Kasumi-1 (cell line): ENCODE measurements at regions not wholly inside any gene's neighbourhood (a gene's known extent, or its start where the extent isn't known, plus 50 kb on each side); places are given as distances from the start of the nearest gene placed in this dataset.
"Not testable (repeated sequence)": the region's sequence is repeated elsewhere in the genome, so short reads cannot be mapped to it uniquely, and the experiment has no call there.

Experiments used
- DNase-seq, 2 experiments: peaks; one replicate each; lab custom pipeline; 2025; lab: John Stamatoyannopoulos, UW

DNA sequence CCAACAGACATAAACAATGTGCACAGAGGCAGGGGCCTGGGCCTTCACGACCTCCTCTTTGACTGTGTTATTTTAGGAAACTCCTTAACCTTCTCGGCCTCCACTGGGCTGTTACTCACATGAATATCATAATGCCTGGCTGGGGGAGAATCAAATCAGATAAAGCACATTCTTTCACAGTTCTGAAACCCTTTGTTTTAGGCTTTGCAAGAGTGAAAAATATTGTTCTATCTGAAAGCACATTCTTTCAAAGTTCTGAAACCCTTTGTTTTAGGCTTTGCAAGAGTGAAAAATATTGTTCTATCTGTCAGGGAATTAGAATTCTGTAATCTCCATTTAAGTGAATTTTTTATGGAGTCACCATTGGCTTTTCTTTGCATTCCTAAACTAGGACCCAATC is 50.7 kb upstream of the SYNDIG1 start:
- DNase-seq = no peak

DNA sequence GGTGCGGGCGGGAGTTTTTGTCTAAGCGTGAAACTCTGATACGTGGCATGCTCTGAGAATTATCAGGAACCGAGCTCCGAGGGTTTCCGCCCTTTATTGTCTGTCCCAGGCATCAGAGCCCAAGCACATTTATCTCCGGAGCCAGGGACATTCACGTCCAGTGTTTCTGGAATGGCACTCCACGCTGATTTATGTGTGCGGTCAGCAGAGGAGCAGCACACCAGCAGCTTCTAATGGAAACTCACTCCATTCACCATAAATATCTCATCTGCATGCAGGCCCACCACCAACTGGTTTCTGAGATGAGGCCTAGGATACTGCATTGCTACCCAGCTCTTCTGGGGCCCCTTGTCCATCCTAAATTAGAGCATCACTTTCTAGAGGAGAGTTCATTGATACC is 51.9 kb upstream of the SYNDIG1 start:
- DNase-seq = no peak

DNA sequence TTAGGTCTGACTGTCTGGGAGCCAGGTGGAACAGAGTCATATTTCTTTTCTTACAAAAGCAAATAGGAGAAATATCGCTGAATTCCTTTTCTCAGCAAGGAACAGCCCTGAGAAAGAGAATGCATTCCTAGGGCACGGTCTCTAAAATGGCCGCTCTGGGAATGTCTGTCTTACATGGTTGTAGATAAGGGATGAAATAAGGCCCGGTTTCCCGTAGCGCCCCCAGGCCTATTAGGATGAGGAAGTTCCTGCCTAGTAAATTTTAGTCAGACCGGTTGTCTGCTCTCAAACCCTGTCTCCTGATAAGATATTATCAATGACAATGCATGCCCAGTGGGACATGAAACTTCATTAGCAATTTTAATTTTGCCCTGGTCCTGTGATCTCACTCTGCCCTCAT is 54.0 kb upstream of the SYNDIG1 start:
- not testable (repeated sequence) for DNase-seq

DNA sequence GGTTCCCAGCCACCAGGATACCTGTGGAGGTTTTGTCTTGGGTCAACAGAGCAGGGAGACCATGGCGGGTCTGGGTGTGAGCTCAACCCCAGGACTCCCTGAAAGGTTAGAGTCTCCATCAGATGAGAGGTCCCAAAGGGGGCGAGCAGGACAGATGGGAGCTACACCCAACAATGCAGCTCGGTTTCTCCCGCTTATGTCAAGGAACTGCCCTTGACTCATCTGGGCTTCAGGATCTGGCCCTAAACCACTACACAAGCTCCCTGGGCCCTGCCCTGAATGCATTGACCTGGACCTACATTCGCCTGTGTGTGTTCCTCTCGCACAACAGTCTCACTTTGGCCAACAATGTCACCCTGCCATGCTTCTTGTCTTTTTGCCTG is 57.6 kb upstream of the SYNDIG1 start:
- DNase-seq = no peak

DNA sequence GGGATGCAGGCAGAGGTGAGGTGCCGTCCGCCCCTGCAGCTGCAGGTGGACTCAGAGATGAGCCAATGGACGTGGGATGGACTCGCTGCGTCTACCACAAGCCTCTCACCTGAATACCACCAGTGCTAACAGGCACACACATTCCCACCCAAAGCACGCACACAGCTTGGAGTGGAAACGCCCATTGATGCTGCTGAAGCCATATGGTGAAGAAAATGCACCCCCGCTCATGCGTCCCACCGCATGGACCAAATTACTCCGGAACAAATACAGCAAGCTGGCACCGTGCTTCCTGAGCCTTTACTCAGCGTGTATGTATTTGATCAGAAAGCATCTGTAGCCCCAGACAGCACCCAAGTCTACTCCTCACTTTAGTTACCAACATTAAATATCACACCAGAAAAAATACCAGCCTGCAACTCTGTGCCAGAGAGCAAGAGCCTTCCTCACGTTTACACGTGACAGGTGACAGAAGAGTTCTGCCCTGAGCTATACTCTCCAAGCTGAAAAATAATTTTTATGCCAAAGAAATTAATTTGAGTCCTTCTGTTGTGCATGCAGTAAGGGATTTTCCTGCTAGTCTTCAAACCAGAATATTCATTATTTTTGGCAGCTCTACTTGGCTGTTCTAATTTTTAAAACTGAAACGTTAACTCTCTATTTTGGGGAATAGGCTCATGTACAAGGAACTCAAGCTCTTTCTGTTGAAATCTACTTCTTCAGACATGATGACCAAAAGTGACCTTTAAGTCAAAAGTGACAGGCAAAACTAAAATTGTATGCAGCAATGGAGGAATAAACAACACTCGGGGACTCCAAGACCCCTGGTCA is 58.2 kb upstream of the SYNDIG1 start:
- DNase-seq = no peak

DNA sequence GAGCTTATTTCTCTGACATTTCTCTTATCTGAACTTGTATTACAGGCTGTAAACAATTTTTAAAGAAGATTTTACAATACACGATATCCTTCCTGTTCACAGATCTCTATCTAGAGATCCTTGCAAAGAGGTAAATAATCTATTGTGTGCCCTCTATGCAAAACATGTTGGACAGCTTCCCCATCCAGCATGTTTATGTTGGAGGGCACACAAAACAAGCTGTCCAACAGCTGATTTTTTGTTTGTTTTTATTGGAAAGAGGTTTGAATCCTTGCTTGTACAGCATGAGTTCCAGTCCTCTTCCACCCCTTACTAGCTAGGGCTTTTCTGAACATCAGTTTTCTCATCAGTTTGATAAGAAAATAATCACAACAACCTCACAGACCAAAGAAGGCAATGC is 62.3 kb upstream of the SYNDIG1 start:
- DNase-seq = no peak

DNA sequence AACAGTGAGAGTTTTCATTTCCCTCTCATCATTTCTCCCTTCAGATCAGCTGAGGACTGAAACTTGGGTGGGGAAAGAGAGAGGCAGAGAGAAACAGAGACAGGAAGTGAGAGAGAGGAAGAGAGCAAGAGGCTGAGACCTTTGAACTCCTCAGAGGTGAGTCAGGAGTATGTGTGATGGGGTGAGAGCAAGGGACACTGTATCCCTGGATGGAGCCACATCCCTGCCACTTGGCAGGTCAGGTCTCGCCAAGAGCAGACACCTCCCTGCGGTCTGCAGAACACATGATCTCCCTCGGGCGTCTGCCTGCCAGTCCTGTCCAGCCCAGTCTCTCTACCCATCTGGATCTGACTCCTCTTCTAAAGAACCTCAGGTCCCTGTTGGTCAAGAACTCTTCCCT is 62.7 kb upstream of the SYNDIG1 start:
- DNase-seq = no peak

DNA sequence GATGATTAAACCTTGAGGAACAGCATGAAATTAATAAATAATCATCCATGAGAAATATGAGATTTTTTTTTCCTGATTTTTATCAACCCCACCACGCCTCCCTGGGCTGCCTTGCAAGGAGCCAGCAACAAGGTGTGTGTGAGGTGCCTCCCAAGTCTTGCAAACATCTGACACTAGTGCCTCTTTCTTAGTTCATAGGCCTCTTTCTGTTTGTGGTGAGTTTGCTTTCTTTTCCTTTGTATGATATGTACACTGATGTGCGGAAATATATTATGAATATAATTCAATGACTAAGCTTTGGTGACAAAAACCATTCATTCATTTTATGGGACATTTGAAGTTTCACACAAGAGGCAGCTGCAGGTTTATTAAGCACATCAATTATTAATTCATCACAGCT is 63.2 kb upstream of the SYNDIG1 start:
- DNase-seq = no peak

DNA sequence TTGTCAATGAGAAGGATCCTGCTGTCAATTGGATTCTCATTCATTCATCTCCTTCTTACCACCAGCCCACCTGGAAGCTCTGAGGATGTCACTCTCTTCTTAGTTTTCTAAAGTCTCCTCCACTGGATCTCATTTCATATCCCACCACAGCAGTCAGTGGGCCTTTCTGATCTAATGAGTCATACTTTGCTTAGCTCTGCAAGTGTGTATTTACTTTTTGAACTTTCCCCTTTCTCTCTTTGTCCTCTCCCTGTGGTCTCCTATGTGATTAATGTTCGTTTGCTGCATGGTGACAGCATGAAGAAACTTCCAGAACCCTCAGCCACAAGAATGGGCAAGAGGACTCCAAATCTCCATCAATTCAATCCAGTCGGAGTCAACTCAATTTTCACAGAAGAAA is 63.6 kb upstream of the SYNDIG1 start:
- DNase-seq = no peak

DNA sequence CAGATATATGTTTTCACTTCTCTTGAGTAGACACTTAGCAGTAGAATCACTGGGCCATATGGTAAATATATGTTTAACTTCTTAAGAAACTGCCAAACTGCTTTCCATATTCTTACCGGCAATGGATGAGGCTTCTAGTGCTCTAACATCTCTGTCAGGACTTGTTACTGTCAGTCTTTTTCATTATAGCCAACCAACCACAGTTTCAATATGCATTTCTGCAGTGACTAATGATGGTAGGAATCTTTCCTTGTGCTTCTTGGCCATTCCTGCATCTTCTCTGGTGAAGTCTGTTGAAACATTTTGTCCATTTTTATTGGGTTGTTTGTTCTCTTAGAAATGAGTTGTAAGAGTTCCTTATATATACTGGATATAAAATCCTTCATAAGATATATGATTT is 66.0 kb upstream of the SYNDIG1 start:
- no peak for DNase-seq

DNA sequence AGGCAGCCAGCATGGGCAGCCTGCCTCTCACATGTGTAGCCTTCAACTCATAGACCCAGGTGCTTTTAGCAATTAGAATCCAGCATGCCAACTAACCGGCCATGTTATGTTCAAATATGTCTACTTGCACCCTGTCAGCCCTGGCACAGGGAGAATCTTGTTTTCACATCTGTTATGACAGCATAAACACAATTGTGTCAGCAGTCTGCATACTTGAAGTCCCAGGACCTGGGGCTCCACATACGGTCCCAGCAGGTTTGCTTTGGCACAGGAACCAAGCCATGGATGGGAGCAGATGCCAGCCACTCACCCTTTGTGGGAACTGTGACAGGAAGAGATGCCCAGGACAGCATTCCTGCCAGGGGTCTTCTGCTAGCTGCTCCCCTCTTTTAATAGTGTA is 67.2 kb upstream of the SYNDIG1 start:
- no peak for DNase-seq

DNA sequence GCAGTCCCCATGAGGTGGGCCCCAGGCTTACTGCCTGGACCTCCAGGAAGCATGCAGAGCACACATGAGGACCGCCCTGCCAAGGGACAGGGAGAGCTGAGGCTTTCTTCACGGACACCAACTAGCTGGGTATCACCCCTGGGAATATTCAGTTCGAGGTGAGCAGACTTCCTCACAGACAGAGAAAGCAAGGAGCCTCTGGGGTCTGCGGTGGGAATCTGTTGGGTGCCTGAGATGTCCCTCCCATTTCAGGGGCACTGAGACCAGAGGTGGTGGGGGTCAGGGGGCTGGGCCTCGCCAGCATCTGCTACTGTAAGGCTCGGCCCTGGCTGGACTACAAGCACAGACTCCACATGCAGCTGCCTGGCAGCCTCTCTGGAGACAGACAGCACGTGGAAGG is 74.3 kb upstream of the SYNDIG1 start:
- DNase-seq = no peak

DNA sequence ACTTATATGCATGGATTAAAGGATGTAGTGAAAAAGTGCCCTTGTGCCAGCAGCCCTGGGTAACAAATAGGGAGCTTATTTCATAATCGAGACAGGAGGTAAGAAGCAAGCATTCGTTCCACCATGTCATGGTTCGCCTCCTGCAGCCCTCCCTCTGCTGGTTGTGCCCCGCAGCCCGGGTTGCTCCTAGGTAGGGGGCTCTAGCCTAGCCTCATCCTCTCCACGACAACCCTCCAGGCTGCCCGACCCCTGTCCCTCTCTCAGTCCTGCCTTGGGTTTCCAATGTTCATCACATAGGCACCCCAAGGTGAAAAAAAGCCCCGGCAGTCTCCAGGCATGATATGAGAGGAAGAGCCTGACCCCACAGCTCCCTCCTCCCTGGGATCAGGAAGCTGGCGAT is 75.5 kb upstream of the SYNDIG1 start:
- DNase-seq = no peak

DNA sequence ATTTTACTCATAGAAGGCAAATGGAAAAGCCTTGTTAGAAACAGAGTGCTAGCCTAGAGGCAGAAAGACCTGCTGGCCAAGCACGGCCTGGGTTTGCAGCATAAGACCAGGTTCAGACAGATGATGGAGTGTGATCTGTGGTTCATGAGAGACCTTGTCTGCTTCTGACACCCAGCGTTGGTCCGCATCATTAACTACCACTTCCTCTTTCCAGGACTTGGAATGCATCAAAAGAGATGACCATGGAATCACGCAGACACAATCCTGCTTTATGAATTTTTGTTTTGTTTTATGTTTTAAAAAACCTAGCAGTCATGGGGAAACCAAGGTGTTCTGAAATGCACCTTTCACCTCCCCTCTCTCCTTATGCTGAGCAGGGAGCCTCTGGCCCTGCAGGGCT is 76.8 kb upstream of the SYNDIG1 start:
- no peak for DNase-seq

DNA sequence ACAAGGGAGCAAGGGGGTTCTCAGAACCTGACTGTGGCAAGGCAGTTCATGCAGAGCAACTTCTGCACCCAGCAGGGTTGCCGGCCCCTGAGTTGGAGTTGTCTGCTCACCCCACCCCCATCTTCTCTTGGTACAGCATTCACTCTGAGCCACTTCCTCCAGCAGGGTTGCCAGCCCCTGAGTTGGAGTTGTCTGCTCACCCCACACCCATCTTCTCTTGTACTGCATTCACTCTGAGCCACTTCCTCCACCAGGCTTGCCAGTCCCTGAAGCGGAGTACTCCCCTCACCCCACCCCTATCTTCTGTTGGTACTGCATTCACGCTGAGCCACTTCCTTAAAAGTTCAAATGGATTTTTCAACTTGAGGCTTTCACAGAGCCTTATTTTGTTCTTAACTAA is 79.7 kb upstream of the SYNDIG1 start:
- peak; percentile 98 for DNase-seq

DNA sequence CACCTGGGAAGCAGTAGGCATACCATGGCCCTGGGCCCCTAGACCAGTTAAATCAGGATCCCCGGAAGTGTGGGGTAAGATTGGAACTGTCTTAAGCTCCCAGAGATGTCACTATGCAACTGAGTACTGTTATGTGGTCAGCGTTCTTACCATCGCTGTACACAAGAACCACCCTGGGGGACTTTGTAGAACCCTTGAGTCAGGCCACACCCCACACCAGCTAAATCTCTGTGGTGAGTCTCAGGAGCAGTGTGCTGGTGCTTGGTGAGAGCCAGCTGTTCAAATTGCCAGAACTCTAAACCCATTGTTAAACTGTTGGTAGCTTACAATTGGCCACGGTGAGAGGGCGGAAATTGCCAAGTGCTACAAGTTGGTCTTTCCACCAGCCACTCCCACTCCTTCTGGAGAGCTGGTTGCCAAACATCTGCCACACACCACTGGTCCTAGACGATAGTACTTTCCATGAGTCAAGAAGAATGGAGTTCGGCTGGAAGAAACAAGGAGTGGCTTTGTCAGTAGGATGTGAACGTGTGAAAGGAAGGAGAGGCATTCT is 80.5 kb upstream of the SYNDIG1 start:
- peak in 1 of 2 experiments; percentile 31 for DNase-seq

DNA sequence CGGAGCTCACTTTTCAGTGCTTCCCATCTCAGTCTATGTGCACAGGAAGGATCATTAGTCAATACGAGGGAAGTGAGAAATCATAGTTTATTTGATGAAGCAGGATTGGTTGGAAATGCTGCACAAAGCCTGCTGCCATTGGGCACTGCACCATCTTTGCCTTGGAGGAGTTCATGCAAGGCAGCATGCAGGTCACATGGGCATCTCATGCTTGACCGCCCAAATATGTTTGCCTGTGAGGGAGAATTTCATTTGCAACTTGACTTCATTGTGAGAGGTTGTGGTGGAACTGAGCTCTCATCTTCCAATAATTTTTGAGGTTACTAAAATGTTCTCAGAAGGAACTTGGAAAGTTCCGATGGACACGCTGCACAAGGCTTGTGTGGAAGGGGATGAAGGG is 83.9 kb upstream of the SYNDIG1 start:
- no peak for DNase-seq

DNA sequence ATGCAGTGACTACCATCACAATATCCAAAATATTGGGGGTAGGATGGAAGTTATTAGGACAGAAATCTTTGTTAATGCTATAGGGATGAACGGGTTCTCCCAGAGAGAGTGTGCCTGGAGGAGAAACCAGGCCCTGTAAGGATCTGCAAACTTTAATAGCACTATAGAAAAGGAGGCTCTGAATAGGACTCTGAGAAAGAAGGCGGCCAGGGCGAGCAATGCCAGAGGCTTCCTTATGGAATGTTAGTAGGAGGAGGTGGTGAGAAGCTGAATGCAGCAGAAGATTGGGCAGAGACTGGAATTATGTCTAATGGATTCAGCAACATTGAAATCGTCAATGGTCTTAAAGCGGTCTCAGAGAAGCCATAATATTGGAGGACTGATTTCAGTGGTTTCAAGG is 84.6 kb upstream of the SYNDIG1 start:
- DNase-seq = no peak

DNA sequence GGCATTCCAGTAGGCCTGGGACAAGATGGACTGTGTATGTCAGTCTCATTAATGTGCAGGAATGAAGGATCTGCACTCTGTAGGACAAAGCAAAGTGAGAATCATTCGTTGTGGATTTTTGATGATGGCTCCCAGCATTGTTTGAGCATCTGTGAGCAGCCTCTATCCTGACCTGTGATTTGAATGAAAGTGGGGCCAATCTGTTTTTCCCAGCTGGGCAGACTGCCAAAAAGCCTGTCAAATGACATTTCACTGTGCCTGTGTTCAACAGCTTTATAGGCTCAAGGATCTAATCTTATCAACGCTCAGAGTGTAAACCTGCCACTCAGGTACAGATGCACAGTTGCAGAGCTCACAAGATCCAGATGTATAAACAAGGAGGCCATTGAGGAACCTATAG is 86.7 kb upstream of the SYNDIG1 start:
- DNase-seq = no peak

DNA sequence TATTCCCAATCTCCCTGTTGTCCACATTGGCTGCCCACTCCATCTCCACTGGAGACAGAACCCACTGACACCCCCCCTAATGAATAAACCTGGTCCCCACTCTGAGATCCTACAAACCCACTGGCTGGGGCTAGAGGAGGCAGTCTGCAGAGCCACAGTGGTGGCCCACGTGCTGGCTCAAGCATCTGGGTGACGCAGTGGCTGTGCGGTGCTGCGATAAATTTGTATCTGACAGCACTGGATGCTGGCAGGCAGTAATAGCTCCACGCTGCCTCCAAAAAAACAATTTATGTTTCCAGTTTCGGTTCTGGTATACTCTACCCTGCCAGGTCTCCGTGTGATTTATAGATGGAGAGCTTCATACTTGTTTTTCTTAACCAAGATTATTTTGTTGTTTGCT is 87.1 kb upstream of the SYNDIG1 start:
- no peak for DNase-seq

DNA sequence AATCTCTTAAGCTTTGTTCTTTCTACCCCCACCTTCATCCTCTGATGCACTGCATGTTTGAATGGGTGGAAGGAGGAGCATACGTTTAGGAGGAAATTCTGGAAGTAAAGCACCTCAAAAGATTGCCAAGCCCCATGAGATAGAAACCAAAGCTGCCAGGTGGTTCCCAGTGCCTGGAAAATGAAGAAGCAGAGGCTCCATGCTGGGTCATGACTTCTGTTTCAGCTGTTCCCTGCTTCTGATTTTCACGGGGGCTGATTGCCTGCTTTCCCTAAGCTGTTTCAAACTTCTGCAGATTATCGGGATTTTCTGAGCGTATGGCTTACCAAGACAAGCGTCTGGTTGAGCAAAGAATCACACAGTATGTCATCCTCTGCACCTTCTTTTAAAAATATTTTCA is 87.5 kb upstream of the SYNDIG1 start:
- no peak for DNase-seq

DNA sequence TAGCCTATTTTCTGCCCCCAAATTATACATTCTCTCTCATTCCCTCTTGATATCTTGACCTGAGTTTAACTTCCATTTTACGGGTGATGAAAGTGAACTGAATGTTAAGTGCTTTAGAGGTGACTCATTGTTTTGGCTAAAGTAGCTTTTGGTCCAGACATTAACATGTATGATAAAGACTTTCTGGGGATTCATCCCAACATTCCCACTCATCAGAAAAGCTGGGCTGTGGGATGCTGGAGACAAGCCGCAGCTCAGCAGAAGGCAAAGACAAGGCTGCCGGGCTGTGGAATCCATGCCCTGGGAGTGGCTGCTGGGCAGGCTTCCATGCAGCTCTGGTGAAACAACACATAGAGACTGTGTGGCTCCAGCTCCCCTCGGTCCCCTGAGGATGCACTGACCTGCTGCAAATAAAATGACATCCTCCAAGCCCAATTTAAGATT is 89.9 kb upstream of the SYNDIG1 start:
- DNase-seq = no peak

DNA sequence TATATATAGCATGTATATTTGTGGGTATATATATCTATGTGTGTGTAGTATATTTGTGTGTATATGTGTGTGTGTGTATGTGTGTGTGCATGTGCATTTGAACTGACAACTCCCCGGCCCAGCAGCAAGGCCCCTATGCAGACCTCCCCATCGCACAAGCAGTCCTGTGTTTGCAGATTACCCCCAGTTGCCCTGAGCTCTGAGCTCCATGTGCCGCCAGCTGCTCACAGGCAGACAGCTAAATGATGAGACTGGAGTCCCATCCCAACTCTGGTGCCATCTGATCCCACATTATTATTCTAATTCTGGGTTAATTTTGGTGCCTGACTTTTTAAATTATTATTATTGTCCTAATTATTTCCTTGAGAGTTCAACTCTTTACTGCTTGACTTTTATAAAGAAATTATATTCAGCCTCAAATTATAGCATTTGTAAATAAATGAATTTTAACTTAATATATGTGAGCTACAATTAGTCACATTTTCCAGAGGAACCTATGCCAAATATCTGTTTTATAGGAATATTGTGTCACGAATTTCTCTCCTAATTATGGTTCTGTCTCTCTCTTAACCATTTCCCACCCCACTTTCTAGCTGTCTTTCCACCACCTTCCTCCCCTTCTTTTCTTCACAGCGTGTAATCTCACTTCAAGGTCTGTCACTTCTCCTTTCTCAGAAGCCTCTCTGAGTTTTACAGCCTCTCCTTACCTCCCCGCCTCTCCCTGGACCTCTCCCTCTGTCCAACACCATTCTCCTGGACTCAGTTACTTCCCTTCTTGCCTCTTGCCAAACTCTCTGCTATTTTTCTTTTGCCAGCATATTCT is 90.6 kb upstream of the SYNDIG1 start:
- peak; percentile 20 to 27 for DNase-seq
